Choroid plexus epithelial cell (primary cell): ENCODE measurements at regions not wholly inside any gene's neighbourhood (a gene's known extent, or its start where the extent isn't known, plus 50 kb on each side); places are given as distances from the start of the nearest gene placed in this dataset.

Experiments
- DNase-seq: peaks from one replicate; pipeline ENCODE4 v3.0.0-alpha.2; 2010; ENCODE audit warnings: low read depth
- H3K4me3 ChIP-seq: 2 replicates; pipeline ENCODE4 v1.5.1; 2011; ENCODE audit warnings: low read depth, mild to moderate bottlenecking, control low read depth, low read length, moderate library complexity
- TF ChIP-seq, protein P1 (sequence below): conservative IDR thresholded peaks from 2 replicates; pipeline ENCODE4 v1.5.1; 2011; ENCODE audit warnings: low read depth, mild to moderate bottlenecking, control low read depth, inconsistent platforms, low read length, moderate library complexity

DNA sequence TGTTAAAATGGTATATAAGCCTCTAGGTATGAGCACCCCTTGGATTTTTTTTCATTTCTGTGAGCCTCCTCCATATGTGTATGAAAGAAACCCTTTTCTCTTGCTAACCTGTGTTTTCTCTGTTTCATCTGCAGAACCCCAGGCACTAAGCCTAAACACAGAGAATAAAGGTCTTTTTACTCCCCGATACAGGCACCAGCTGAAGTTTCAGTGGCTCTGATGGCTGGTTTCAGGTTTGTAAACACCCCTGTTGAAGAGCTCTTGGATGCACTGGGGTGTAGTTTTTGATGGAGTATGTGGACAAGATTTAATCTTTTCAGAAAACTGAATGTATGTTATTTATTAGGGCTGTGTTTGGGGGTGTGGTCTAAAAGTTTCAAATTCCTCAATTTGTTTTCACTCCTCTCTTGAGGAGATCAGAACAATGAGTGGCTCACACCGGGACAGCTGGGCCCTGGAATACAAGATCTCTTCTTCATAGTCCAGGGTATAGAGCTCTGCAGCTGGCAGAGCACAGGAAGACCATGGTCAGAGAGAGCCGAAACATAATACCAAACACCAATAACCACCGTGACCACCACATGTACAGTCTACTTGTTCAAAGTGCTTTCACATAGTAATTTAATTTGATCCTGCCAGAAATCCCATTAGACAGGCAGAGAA, 50.2 kb upstream of the VTCN1 start:
- TF ChIP-seq, protein P1, sequence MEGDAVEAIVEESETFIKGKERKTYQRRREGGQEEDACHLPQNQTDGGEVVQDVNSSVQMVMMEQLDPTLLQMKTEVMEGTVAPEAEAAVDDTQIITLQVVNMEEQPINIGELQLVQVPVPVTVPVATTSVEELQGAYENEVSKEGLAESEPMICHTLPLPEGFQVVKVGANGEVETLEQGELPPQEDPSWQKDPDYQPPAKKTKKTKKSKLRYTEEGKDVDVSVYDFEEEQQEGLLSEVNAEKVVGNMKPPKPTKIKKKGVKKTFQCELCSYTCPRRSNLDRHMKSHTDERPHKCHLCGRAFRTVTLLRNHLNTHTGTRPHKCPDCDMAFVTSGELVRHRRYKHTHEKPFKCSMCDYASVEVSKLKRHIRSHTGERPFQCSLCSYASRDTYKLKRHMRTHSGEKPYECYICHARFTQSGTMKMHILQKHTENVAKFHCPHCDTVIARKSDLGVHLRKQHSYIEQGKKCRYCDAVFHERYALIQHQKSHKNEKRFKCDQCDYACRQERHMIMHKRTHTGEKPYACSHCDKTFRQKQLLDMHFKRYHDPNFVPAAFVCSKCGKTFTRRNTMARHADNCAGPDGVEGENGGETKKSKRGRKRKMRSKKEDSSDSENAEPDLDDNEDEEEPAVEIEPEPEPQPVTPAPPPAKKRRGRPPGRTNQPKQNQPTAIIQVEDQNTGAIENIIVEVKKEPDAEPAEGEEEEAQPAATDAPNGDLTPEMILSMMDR, result no peak
- no peak overlapping the region for H3K4me3 ChIP-seq
- DNase-seq, result no peak
